Astrocyte (in vitro differentiated cells and primary cell): ENCODE measurements at regions not wholly inside any gene's neighbourhood (a gene's known extent, or its start where the extent isn't known, plus 50 kb on each side); places are given as distances from the start of the nearest gene placed in this dataset.

ENCODE experiments used
- EZH2 ChIP-seq: IDR thresholded peaks from 2 replicates; pipeline ENCODE4 v1.6.1; 2012; ENCODE audit warnings: mild to moderate bottlenecking, low read length, inconsistent platforms; ENCODE audit not compliant: insufficient read depth
- TF ChIP-seq, protein P1 (sequence below): IDR thresholded peaks from 2 replicates; pipeline ENCODE4 v1.5.1; 2011; ENCODE audit warnings: low read depth, mild to moderate bottlenecking, inconsistent platforms, low read length, moderate library complexity; ENCODE audit not compliant: insufficient read depth

DNA sequence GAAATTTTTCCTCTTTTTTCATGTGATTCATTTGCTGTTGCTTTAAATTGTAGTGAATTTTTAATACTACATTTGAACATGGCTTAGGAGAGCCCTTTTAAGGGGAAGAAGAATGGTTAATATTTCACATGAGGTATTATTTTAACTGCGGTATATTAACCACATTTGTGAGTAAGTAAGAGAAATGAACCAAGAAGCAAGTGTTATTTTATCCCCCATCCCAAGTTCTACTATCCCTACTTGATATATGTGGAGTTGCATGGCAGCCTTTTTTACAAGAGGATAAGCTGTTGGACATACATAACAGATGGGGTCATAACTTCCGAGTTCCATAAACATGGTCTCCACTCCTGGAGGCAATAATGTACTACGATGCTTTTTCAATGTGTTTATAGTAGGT, 623.3 kb downstream of the LRFN5 start:
- TF ChIP-seq, protein P1, sequence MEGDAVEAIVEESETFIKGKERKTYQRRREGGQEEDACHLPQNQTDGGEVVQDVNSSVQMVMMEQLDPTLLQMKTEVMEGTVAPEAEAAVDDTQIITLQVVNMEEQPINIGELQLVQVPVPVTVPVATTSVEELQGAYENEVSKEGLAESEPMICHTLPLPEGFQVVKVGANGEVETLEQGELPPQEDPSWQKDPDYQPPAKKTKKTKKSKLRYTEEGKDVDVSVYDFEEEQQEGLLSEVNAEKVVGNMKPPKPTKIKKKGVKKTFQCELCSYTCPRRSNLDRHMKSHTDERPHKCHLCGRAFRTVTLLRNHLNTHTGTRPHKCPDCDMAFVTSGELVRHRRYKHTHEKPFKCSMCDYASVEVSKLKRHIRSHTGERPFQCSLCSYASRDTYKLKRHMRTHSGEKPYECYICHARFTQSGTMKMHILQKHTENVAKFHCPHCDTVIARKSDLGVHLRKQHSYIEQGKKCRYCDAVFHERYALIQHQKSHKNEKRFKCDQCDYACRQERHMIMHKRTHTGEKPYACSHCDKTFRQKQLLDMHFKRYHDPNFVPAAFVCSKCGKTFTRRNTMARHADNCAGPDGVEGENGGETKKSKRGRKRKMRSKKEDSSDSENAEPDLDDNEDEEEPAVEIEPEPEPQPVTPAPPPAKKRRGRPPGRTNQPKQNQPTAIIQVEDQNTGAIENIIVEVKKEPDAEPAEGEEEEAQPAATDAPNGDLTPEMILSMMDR: no peak
- no peak for TF ChIP-seq EZH2
